Thyroid gland (tissue), 4 donors: ENCODE measurements at regions not wholly inside any gene's neighbourhood (a gene's known extent, or its start where the extent isn't known, plus 50 kb on each side); places are given as distances from the start of the nearest gene placed in this dataset.

ENCODE experiments used
- CTCF ChIP-seq, 6 experiments: fragments of 200-600 bp in 3 of 6; fragments of 450-650 bp in 3 of 6; sonication (generic) in 3 of 6; IDR thresholded peaks; one replicate each; pipeline ENCODE4 v1.5.1; 2016 to 2019; ENCODE audit warnings: antibody characterized with exemption in 6 of 6, mild to moderate bottlenecking in 2 of 6, inconsistent platforms in 1 of 6, moderate library complexity in 1 of 6
- POLR2A ChIP-seq, 2 donors: fragments of 450-650 bp; IDR thresholded peaks; one replicate each; pipeline ENCODE4 v1.6.1; 2017; ENCODE audit warnings: antibody characterized with exemption in 2 of 2, mild to moderate bottlenecking in 2 of 2, moderate library complexity in 1 of 2

DNA sequence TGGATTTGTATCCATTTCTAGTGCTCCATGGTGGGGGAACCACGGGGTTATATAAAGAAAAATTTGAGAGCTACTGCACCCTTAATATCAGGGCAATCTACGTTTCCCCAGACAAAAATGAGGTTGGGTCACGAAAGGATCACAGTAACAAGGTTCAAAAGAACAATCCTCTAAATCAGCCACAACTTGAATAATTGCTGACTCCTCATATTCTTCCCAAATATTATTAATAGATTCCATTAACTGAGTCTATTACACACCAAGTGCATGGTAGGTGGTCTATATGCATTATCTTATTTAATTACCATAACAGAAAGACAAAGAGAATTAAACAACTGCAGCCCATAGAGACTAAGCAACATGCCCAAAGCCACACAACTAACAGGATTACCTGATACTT, 438.2 kb downstream of the ETNK1 start:
- TF ChIP-seq CTCF (IDR thresholded peaks at IDR 0.05) (no peak), POLR2A (IDR thresholded peaks at IDR 0.05) (no peak)
